H9 (cell line): ENCODE measurements at regions not wholly inside any gene's neighbourhood (a gene's known extent, or its start where the extent isn't known, plus 50 kb on each side); places are given as distances from the start of the nearest gene placed in this dataset.

ENCODE experiments used
- DNase-seq: peaks from one replicate; pipeline ENCODE4 v3.0.0-alpha.2; 2017
- H2AFZ ChIP-seq: one replicate; pipeline ENCODE4 v1.6.1; 2013; ENCODE audit warnings: mild to moderate bottlenecking, low read length, control low read depth, moderate library complexity
- H2AK5ac ChIP-seq: 2 replicates; pipeline ENCODE4 v1.6.1; 2013; ENCODE audit warnings: low read length, control low read depth, mixed read lengths; ENCODE audit not compliant: insufficient read length
- H2BK120ac ChIP-seq: one replicate; pipeline ENCODE4 v1.6.1; 2013; ENCODE audit warnings: low read depth, mild to moderate bottlenecking, low read length, control low read depth, inconsistent platforms; ENCODE audit not compliant: poor library complexity, severe bottlenecking
- H2BK12ac ChIP-seq: 2 replicates; pipeline ENCODE4 v1.6.1; 2013; ENCODE audit warnings: low read length, control low read depth, mixed read lengths, low read depth; ENCODE audit not compliant: insufficient read length
- H2BK15ac ChIP-seq: 2 replicates; pipeline ENCODE4 v1.6.1; 2013; ENCODE audit warnings: low read depth, low read length, control low read depth
- H2BK20ac ChIP-seq: one replicate; pipeline ENCODE4 v1.6.1; 2013; ENCODE audit warnings: low read depth, mild to moderate bottlenecking, low read length, control low read depth, inconsistent platforms; ENCODE audit not compliant: poor library complexity, severe bottlenecking
- H2BK5ac ChIP-seq: 2 replicates; pipeline ENCODE4 v1.6.1; 2013; ENCODE audit warnings: low read length, control low read depth, mixed read lengths; ENCODE audit not compliant: insufficient read length
- H3K14ac ChIP-seq: 2 replicates; pipeline ENCODE4 v1.6.1; 2013; ENCODE audit warnings: low read length, control low read depth; ENCODE audit not compliant: insufficient read depth
- H3K18ac ChIP-seq: 2 replicates; pipeline ENCODE4 v1.6.1; 2013; ENCODE audit warnings: low read depth, mild to moderate bottlenecking, mixed read lengths, low read length, control low read depth; ENCODE audit not compliant: insufficient read length
- H3K23ac ChIP-seq: 2 replicates; pipeline ENCODE4 v1.6.1; 2013; ENCODE audit warnings: low read length, control low read depth, mixed read lengths, low read depth; ENCODE audit not compliant: insufficient read length
- H3K23me2 ChIP-seq: 2 replicates; pipeline ENCODE4 v1.6.1; 2013; ENCODE audit warnings: low read depth, mild to moderate bottlenecking, mixed read lengths, low read length, control low read depth; ENCODE audit not compliant: insufficient read length, poor library complexity, severe bottlenecking
- H3K27ac ChIP-seq: 2 replicates; pipeline ENCODE4 v1.5.1; 2013; ENCODE audit warnings: low read length, control low read depth, mixed read lengths, low read depth; ENCODE audit not compliant: insufficient read length
- H3K27me3 ChIP-seq: 2 replicates; pipeline ENCODE4 v1.6.1; 2013; ENCODE audit warnings: low read length, control low read depth, inconsistent platforms; ENCODE audit not compliant: insufficient read depth
- H3K4ac ChIP-seq: 2 replicates; pipeline ENCODE4 v1.6.1; 2013; ENCODE audit warnings: low read depth, mild to moderate bottlenecking, control low read depth, inconsistent platforms, low read length, moderate library complexity
- H3K4me1 ChIP-seq: 2 replicates; pipeline ENCODE4 v1.6.1; 2013; ENCODE audit warnings: low read length, control low read depth, inconsistent platforms; ENCODE audit not compliant: insufficient read depth
- H3K4me2 ChIP-seq: 2 replicates; pipeline ENCODE4 v1.6.1; 2013; ENCODE audit warnings: low read length, control low read depth, mixed read lengths; ENCODE audit not compliant: insufficient read length, insufficient read depth
- H3K56ac ChIP-seq: 2 replicates; pipeline ENCODE4 v1.6.1; 2013; ENCODE audit warnings: low read depth, mild to moderate bottlenecking, mixed read lengths, low read length, control low read depth; ENCODE audit not compliant: insufficient read length
- H3K79me1 ChIP-seq: 2 replicates; pipeline ENCODE4 v1.6.1; 2013; ENCODE audit warnings: low read depth, mild to moderate bottlenecking, moderate library complexity, low read length, control low read depth, inconsistent platforms; ENCODE audit not compliant: insufficient read depth, poor library complexity, severe bottlenecking
- H3K79me2 ChIP-seq: 2 replicates; pipeline ENCODE4 v1.6.1; 2013; ENCODE audit warnings: low read length, control low read depth, inconsistent platforms; ENCODE audit not compliant: insufficient read depth
- H3K9ac ChIP-seq: 2 replicates; pipeline ENCODE4 v1.6.1; 2013; ENCODE audit warnings: low read length, control low read depth, mixed read lengths; ENCODE audit not compliant: insufficient read length; ENCODE audit errors: extremely low read depth
- H3K9me3 ChIP-seq: one replicate; pipeline ENCODE4 v1.6.1; 2013; ENCODE audit warnings: low read depth, low read length, inconsistent platforms; ENCODE audit not compliant: control insufficient read depth
- H3T11ph ChIP-seq: one replicate; pipeline ENCODE4 v1.6.1; 2013; ENCODE audit warnings: mild to moderate bottlenecking, low read length, control low read depth, inconsistent platforms
- H4K20me1 ChIP-seq: one replicate; pipeline ENCODE4 v1.6.1; 2013; ENCODE audit not compliant: control insufficient read depth, insufficient read length, insufficient read depth
- H4K5ac ChIP-seq: 2 replicates; pipeline ENCODE4 v1.6.1; 2013; ENCODE audit warnings: low read depth, mild to moderate bottlenecking, mixed read lengths, low read length, control low read depth; ENCODE audit not compliant: insufficient read length
- H4K8ac ChIP-seq: replicated peaks from 2 replicates; pipeline ENCODE4 v1.6.1; 2013; ENCODE audit warnings: low read length, control low read depth, mixed read lengths, low read depth; ENCODE audit not compliant: insufficient read length
- H4K91ac ChIP-seq: 2 replicates; pipeline ENCODE4 v1.6.1; 2013; ENCODE audit warnings: low read depth, mild to moderate bottlenecking, moderate library complexity, mixed read lengths, low read length, control low read depth; ENCODE audit not compliant: insufficient read length
- H3K27ac Mint-ChIP-seq, 3 experiments: 2 replicates in 2 of 3; 3 replicates in 1 of 3; pipeline ENCODE4 v1.8.0; 2020 to 2021; ENCODE audit warnings: mixed read lengths in 3 of 3, mild to moderate bottlenecking in 1 of 3, moderate library complexity in 1 of 3
- H3K27me3 Mint-ChIP-seq: 2 replicates; pipeline ENCODE4 v1.8.0; 2021; ENCODE audit warnings: low read depth, mild to moderate bottlenecking, moderate library complexity, mixed read lengths
- H3K36me3 Mint-ChIP-seq, 3 experiments: 2 replicates in 2 of 3; 3 replicates in 1 of 3; pipeline ENCODE4 v1.8.0; 2020 to 2021; ENCODE audit warnings: low read depth in 3 of 3, mixed read lengths in 3 of 3; ENCODE audit not compliant: insufficient read depth in 1 of 3
- H3K4me1 Mint-ChIP-seq, 2 experiments: 2 replicates each; pipeline ENCODE4 v1.8.0; 2020; ENCODE audit warnings: mixed read lengths in 2 of 2
- H3K4me3 Mint-ChIP-seq, 2 experiments: 2 replicates in 1 of 2; 3 replicates in 1 of 2; pipeline ENCODE4 v1.8.0; 2020 to 2021; ENCODE audit warnings: mild to moderate bottlenecking in 2 of 2, mixed read lengths in 2 of 2, moderate library complexity in 1 of 2
- H3K9me3 Mint-ChIP-seq, 2 experiments: 2 replicates in 1 of 2; 3 replicates in 1 of 2; pipeline ENCODE4 v1.8.0; 2020; ENCODE audit warnings: mild to moderate bottlenecking in 2 of 2, mixed read lengths in 2 of 2, moderate library complexity in 1 of 2
- WGBS: extraction: QIAGEN DNeasy Blood & Tissue Kit; methylation state at CpG from one replicate; pipeline ENCODE4 v1.1.7; 2013; ENCODE audit warnings: missing lambda C conversion rate, low lambda C conversion rate, mixed read lengths; ENCODE audit not compliant: insufficient read length; ENCODE audit errors: extremely low coverage; 5-methylcytosine and 5-hydroxymethylcytosine counted together
- TF ChIP-seq, protein P1 (sequence below): fragments of 200-600 bp; sonication (generic); conservative IDR thresholded peaks from 3 replicates; pipeline ENCODE4 v1.8.0; 2021; ENCODE audit warnings: antibody characterized with exemption, mild to moderate bottlenecking

DNA sequence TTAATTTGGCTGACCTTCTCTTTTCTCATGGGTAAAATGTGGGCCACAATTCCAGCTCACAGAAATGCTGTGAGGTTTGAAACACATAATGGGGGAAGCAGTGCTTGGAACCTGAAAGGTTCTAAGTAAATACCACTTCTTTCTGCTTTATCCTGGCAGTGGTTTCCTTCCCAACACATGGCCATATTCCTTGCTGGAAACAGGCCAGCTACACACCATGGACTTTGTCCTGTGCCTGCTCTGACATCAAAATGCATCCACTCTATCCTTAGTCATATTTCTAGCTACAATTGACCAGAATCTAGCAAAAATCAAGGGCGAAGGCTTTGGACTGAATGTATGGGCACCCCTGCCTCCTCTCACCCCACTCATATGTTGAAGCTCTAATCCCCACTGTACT lies 93.1 kb upstream of the TRPC7 start:
- DNase-seq: no peak
- Histone ChIP-seq H2BK5ac (no peak overlapping the region), H3K9ac (no peak overlapping the region), H3K27me3 (no peaks in the 10 kb centered on the region), H4K8ac (no peak overlapping the region), H3K4me2 (no peak overlapping the region), H3K27ac (no peak overlapping the region), H2BK12ac (no peak overlapping the region), H3K4ac (no peak overlapping the region), H3K18ac (no peak overlapping the region), H3K4me1 (no peaks in the 10 kb centered on the region), H3K56ac (no peak overlapping the region), H2BK20ac (no peak overlapping the region), H3T11ph (no peak overlapping the region), H2BK15ac (no peak overlapping the region), H3K23me2 (no peaks in the 10 kb centered on the region), H3K14ac (no peak overlapping the region), H2BK120ac (no peak overlapping the region), H4K5ac (no peak overlapping the region), H2AFZ (no peak overlapping the region), H3K79me1 (no peaks in the 10 kb centered on the region), H3K9me3 (no peaks in the 10 kb centered on the region), H4K91ac (no peak overlapping the region), H4K20me1 (no peaks in the 10 kb centered on the region), H3K23ac (no peak overlapping the region), H3K79me2 (no peaks in the 10 kb centered on the region), H2AK5ac (no peak overlapping the region)
- Mint-ChIP-seq H3K36me3 (peaks cover 0 to 3% (median 0%) of the 10 kb centered on the region in 3 experiments; a peak in 1 of 7 replicates), H3K4me3 (no peak overlapping the region), H3K27ac (no peak overlapping the region), H3K4me1 (peaks cover 0 to 4% of the 10 kb centered on the region in 2 experiments; a peak in 1 of 4 replicates), H3K27me3 (no peaks in the 10 kb centered on the region), H3K9me3 (no peaks in the 10 kb centered on the region)
- TF ChIP-seq, protein P1, sequence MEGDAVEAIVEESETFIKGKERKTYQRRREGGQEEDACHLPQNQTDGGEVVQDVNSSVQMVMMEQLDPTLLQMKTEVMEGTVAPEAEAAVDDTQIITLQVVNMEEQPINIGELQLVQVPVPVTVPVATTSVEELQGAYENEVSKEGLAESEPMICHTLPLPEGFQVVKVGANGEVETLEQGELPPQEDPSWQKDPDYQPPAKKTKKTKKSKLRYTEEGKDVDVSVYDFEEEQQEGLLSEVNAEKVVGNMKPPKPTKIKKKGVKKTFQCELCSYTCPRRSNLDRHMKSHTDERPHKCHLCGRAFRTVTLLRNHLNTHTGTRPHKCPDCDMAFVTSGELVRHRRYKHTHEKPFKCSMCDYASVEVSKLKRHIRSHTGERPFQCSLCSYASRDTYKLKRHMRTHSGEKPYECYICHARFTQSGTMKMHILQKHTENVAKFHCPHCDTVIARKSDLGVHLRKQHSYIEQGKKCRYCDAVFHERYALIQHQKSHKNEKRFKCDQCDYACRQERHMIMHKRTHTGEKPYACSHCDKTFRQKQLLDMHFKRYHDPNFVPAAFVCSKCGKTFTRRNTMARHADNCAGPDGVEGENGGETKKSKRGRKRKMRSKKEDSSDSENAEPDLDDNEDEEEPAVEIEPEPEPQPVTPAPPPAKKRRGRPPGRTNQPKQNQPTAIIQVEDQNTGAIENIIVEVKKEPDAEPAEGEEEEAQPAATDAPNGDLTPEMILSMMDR: no peak
- no CpG with 5 or more reads among the region's 1 CpG for WGBS
